ENCODE measurements at regions not wholly inside any gene's neighbourhood (a gene's known extent, or its start where the extent isn't known, plus 50 kb on each side); places are given as distances from the start of the nearest gene placed in this dataset.

- TF ChIP-seq CTCF (IDR thresholded peaks at IDR 0.05; ENCODE audit: poor library complexity): no peak
- TF ChIP-seq EZH2 (IDR thresholded peaks at IDR 0.05; ENCODE audit: borderline replicate concordance): no peak
Observed at GRCh38 chr16:85248857-85249256, 136.6 kb upstream of the CIBAR2 start.

Data from hepatocyte (in vitro differentiated cells).